Activated T-helper 17 cell treated with anti-CD3 and anti-CD28 coated beads, Interleukin-2, amount 50 U/mL, for 72 hours (primary cell): ENCODE measurements at regions not wholly inside any gene's neighbourhood (a gene's known extent, or its start where the extent isn't known, plus 50 kb on each side); places are given as distances from the start of the nearest gene placed in this dataset.
"Not testable (repeated sequence)": the region's sequence is repeated elsewhere in the genome, so short reads cannot be mapped to it uniquely, and the experiment has no call there.

ENCODE experiments used
- ATAC-seq: fragments of 150-1000 bp; cut with Tn5 transposase; replicated peaks from 2 replicates; pipeline ENCODE4 v1.10.0; 2021; ENCODE audit warnings: mild to moderate bottlenecking, moderate library complexity
- H3K27ac Mint-ChIP-seq: one replicate; pipeline ENCODE4 v1.8.0; 2022; ENCODE audit warnings: mixed read lengths
- H3K27me3 Mint-ChIP-seq: one replicate; pipeline ENCODE4 v1.8.0; 2022; ENCODE audit warnings: mixed read lengths
- H3K36me3 Mint-ChIP-seq: one replicate; pipeline ENCODE4 v1.8.0; 2022; ENCODE audit warnings: low read depth, mild to moderate bottlenecking, mixed read lengths
- H3K4me1 Mint-ChIP-seq: one replicate; pipeline ENCODE4 v1.8.0; 2022; ENCODE audit warnings: mixed read lengths
- H3K4me3 Mint-ChIP-seq: one replicate; pipeline ENCODE4 v1.8.0; 2022; ENCODE audit warnings: mild to moderate bottlenecking, mixed read lengths
- H3K9me3 Mint-ChIP-seq: one replicate; pipeline ENCODE4 v1.8.0; 2022; ENCODE audit warnings: mixed read lengths

DNA sequence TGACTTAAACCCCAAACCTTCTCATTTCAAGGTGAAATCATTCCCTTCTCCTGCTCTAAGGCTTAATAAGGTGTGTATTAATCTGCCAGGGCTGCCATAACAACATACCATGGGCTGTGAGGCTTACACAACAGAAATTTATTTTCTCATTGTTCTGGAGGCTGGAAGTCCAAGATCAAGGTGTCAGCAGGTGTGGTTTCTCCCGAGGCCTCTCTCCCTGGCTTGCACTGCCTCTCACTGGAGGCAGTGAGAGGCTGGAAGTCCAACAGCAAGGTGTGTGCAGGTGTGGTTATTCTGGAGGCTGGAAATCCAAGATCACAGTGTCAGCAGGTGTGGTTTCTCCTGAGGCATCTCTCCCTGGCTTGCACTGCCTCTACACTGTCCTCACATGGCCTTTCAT, 280.3 kb upstream of the TUT7 start:
- Mint-ChIP-seq H3K27me3 (peaks cover 16% of the 10 kb centered on the region), H3K4me1 (no peaks in the 10 kb centered on the region), H3K27ac (no peak overlapping the region), H3K36me3 (no peaks in the 10 kb centered on the region), H3K4me3 (no peak overlapping the region), H3K9me3 (no peaks in the 10 kb centered on the region)
- no peak for ATAC-seq

DNA sequence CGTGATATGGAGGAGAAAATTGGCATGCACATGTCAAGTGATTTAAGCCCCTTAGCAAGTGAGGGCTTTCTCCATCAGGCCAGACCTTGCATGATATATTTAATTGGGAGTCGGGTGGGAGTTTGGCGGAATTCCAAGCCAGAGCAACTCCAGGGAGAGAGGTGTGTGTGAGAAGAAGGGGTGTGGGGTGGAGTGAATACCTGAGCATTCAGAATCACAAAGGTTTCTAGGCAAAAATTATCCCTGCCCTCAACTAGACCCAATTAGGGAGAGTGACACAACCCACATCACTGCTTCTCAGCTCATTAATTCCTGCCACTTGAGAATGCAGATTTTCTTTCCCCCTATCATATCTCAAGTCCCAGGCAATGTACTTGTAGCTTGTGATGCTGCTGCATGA, 279.7 kb upstream of the TUT7 start:
- no peaks in the 10 kb centered on the region for H3K4me1 Mint-ChIP-seq
- H3K27me3 Mint-ChIP-seq, result peaks cover 16% of the 10 kb centered on the region
- H3K4me3 Mint-ChIP-seq, result no peak overlapping the region
- ATAC-seq, result no peak
- H3K9me3 Mint-ChIP-seq, result no peaks in the 10 kb centered on the region
- no peaks in the 10 kb centered on the region for H3K36me3 Mint-ChIP-seq
- no peak overlapping the region for H3K27ac Mint-ChIP-seq

DNA sequence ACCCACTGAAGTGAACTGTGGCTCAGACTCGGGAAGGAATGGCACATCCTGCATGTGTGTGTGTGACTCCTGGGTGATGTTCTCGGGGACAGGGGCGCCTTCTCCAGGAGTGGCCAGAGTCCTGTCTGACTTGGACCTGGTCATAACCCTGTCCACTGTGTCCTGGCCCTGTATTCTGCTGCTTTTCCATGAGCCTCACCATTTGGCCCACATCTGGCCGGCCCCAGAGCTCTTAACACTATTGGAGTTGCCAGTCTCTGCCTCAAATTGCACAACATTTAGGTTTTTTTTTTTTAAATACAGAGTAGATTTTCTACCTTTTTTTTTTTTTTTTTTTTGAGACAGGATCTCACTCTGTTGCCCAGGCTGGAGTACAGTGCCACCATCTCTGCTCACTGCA, 278.3 kb upstream of the TUT7 start:
- no peak overlapping the region for H3K27ac Mint-ChIP-seq
- peaks cover 15% of the 10 kb centered on the region for H3K27me3 Mint-ChIP-seq
- no peak for ATAC-seq
- no peak overlapping the region for H3K4me3 Mint-ChIP-seq
- no peaks in the 10 kb centered on the region for H3K4me1 Mint-ChIP-seq
- no peaks in the 10 kb centered on the region for H3K36me3 Mint-ChIP-seq
- H3K9me3 Mint-ChIP-seq, result no peaks in the 10 kb centered on the region

DNA sequence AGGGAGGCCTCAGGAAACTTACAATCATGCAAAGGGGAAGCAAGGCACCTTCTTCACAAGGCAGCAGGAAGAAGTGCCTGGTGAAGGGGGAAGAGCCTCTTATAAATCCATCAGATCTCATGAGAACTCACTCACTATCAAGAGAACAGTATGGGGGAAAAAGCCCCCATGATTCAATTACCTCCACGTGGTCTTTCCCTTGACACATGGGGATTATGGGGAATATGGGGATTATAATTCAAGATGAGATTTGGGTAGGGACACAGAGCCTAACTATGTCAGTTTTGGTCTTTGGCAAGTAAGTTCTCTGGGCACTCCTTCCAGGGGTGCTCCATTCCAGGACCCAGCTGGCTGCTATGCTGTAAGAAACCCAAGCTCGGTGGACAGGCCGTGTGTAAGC, 275.3 kb upstream of the TUT7 start:
- Mint-ChIP-seq H3K27me3 (peaks cover 6% of the 10 kb centered on the region), H3K36me3 (no peaks in the 10 kb centered on the region), H3K9me3 (no peaks in the 10 kb centered on the region), H3K27ac (no peak overlapping the region), H3K4me1 (no peaks in the 10 kb centered on the region), H3K4me3 (no peak overlapping the region)
- ATAC-seq, result no peak

DNA sequence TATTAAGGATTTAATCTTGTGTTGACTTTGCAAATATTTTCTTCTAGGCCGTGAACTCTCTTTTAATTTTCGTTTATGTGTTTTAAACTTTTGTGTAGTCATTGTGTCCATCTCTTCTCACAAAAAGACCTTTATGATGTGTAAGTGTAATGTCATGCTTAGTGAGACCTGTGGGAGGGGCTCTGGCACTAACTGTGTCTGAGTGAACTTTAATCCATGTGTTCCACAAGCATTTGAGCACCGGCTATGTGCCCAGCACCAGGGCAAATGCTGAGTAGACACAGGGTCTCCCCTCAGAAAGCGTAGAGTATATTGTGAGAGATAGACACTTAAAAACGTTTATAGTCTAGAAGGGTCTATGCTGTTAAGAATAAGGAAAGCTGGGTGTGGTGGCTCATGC, 272.6 kb upstream of the TUT7 start:
- Mint-ChIP-seq H3K36me3 (no peaks in the 10 kb centered on the region), H3K9me3 (no peaks in the 10 kb centered on the region), H3K27ac (no peak overlapping the region), H3K4me3 (no peak overlapping the region), H3K4me1 (no peaks in the 10 kb centered on the region), H3K27me3 (peaks cover under 1% of the 10 kb centered on the region)
- no peak for ATAC-seq

DNA sequence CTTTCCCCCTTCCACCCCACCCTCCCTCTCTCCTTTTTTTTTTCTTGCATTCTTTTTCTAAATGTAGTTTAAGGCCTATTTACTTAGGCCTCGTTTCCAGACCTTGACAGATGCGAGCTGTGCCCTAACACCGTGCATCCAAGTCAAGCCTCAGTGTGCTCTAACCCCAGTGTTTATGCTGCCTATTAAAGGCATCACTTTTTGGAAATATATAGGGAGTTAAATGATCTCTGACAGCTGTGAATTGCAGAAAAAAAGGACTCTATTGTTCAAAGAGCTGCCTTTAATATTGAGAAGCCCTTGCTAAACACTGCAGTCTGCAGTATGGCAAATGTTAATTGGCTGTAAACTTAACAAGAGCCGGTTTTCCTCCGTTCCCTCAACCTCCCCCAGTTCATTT, 270.4 kb upstream of the TUT7 start:
- no peaks in the 10 kb centered on the region for H3K27me3 Mint-ChIP-seq
- no peaks in the 10 kb centered on the region for H3K36me3 Mint-ChIP-seq
- no peak for ATAC-seq
- H3K9me3 Mint-ChIP-seq, result no peaks in the 10 kb centered on the region
- H3K4me1 Mint-ChIP-seq, result no peaks in the 10 kb centered on the region
- no peak overlapping the region for H3K27ac Mint-ChIP-seq
- no peak overlapping the region for H3K4me3 Mint-ChIP-seq

DNA sequence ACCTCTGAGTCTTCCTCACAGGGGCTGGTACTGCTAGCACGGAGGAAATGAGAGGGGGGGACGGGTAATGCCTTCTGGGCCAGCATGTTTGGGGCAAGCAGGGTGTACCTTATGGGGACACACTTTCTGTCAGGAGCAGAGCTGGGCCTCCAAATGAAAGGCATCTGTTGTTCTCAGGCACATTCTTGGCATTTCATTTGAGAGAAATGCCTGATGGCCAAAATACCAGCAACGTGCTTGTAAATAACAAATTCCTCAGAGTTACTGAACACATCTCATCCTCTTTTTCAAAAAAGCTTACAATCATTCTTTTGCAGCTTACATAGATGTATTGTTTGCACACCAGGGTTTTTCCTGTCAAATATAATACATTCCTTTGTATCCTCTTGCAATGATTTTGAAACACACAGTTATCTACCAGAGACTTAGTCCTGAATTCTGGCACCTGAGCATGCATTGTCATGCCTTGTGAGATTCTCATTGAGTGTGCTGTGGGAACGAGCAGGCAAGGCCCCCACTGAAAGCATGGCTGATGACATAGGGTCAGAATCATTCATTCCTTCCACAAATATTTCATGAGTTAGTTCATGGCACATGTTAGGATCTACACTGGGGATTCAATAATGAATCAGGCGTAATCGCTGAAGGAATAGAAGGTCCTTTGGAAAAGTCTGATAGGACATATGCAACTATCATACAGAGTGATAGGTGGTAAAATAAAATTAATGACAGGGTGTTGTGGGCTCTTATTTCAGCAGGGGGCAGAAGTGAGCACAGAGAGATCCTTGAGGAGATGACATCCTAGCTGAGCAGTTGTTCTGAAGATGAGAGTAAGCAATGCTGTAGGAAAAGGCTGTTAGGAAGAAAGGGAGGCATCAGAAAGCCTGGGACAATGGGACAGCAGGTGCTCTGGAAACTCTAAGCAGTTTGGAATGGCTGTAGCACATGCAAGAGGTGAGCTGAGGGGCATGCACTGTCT, 260.9 kb upstream of the TUT7 start:
- H3K27me3 Mint-ChIP-seq, result peaks cover 10% of the 10 kb centered on the region
- H3K36me3 Mint-ChIP-seq, result no peaks in the 10 kb centered on the region

DNA sequence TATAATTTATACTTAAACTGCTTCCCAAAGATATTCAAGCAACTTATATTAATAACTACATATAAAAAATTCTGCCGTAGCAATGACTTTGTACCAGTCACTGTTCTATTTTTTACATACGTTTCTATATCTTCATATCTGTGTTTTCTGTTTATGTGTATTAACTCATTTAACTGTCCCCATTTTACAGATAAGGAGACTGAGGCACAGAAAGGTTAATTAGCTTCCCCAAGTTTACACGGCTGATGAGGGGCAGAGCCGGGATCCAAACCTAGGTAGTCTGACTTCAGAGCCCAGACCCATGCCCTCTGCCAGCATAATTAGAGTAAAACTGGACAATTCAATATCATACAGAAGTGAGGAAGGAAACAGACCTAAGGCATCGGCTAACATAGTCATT, 259.7 kb upstream of the TUT7 start:
- Mint-ChIP-seq H3K27me3 (peaks cover 10% of the 10 kb centered on the region), H3K4me1 (no peaks in the 10 kb centered on the region), H3K4me3 (no peak overlapping the region), H3K36me3 (no peaks in the 10 kb centered on the region), H3K9me3 (no peaks in the 10 kb centered on the region), H3K27ac (no peak overlapping the region)
- no peak for ATAC-seq

More for the DNA sequence above, 260.9 kb upstream of the TUT7 start:
- no peak overlapping the region for H3K27ac Mint-ChIP-seq
- H3K4me1 Mint-ChIP-seq, result no peaks in the 10 kb centered on the region
- ATAC-seq, result no peak
- H3K9me3 Mint-ChIP-seq, result no peaks in the 10 kb centered on the region
- no peak overlapping the region for H3K4me3 Mint-ChIP-seq

DNA sequence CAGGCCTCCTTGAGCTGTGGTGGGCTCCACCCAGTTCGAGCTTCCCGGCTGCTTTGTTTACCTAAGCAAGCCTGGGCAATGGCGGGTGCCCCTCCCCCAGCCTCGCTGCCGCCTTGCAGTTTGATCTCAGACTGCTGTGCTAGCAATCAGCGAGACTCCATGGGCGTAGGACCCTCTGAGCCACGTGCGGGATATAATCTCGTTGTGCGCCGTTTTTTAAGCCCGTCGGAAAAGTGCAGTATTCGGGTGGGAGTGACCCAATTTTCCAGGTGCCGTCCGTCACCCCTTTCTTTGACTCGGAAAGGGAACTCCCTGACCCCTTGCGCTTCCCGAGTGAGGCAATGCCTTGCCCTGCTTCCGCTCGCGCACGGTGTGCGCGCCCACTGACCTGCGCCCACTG, 257.3 kb upstream of the TUT7 start:
- not testable (repeated sequence) for H3K27ac Mint-ChIP-seq, H3K36me3 Mint-ChIP-seq, H3K9me3 Mint-ChIP-seq, ATAC-seq, H3K4me3 Mint-ChIP-seq, H3K4me1 Mint-ChIP-seq
- H3K27me3 Mint-ChIP-seq, result peaks cover 10% of the 10 kb centered on the region

DNA sequence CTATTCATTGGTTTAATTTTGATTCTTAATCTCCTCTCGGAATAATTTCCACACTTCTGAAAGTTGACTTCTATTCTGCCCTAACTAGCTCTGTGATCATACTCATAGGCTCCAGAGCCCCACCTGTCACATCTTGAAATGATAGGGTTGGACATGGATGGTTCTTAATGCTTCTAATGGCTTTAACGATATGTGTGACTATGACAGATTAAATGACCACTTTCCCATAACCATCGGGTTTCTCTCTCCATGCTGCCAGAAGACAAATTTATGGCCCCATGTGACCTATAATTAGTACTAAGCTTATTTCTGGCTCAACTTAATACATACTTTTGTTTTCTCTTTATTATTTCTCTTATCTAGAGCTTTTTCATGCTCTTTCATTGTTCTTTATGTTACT, 251.1 kb upstream of the TUT7 start:
- Mint-ChIP-seq H3K9me3 (no peaks in the 10 kb centered on the region), H3K27ac (no peak overlapping the region), H3K36me3 (no peaks in the 10 kb centered on the region), H3K4me3 (no peak overlapping the region), H3K27me3 (peaks cover 7% of the 10 kb centered on the region), H3K4me1 (no peaks in the 10 kb centered on the region)
- no peak for ATAC-seq

DNA sequence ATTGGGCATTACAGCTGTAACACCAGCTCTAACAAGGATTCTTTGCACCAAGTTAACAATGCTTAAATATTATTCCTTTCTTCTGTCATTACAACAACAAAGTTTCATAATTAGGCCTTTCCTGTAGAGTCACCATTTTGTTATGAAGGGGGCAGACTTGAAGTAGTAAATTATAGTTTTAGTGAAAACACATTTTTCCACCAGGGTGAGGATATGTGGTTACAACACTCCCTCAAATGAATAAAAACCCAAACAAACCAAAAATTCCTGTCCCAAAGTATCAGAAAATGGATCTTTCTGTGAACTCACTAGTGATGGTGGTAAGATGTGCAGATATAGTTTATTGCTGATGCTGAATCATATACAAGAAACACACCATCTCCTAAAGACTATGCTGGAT, 250.5 kb upstream of the TUT7 start:
- no peaks in the 10 kb centered on the region for H3K36me3 Mint-ChIP-seq
- no peaks in the 10 kb centered on the region for H3K4me1 Mint-ChIP-seq
- H3K9me3 Mint-ChIP-seq, result no peaks in the 10 kb centered on the region
- no peak overlapping the region for H3K4me3 Mint-ChIP-seq
- no peak for ATAC-seq
- peaks cover 7% of the 10 kb centered on the region for H3K27me3 Mint-ChIP-seq
- H3K27ac Mint-ChIP-seq, result no peak overlapping the region

DNA sequence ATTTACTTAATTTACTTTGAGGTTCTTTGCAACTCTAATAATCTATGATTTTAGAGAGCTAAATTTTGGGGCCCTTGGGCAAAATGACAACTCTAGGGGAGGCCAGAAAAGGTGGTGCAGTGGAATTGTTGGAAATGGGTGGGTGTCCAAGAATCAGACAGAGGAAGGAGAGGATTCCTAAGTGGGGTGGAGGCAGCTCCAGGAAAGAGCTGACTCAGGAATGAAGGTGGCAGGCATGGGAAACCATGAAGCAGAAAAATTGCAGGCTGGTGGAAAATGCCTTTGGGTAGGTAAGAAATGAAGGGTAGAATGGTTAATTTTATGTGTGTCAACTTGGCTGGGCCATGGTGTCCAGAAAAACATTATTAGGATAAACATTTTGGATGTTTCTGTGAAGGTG, 248.5 kb upstream of the TUT7 start:
- no peaks in the 10 kb centered on the region for H3K9me3 Mint-ChIP-seq
- no peak overlapping the region for H3K27ac Mint-ChIP-seq
- H3K4me3 Mint-ChIP-seq, result no peak overlapping the region
- no peak for ATAC-seq
- H3K36me3 Mint-ChIP-seq, result no peaks in the 10 kb centered on the region
- H3K4me1 Mint-ChIP-seq, result no peaks in the 10 kb centered on the region
- H3K27me3 Mint-ChIP-seq, result peaks cover 7% of the 10 kb centered on the region

DNA sequence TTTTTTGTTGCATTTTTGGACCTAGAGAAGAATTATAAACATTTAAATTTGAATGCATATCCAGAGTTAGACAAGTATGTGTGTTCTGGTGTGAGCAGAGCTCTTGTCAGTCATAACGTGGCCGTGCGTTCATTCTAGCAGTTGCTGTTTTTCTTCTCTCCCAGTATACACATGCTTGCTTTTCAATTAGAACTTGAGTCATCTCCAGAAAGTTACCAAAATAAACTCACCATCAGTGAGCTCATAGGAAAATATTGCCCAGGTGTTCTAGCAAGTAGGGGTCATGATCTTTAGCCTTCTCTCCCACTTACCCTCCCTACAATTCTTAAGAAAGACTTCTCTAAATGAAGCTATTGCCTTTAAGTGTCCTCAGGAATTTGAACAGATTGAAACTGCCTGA, 247.5 kb upstream of the TUT7 start:
- no peak overlapping the region for H3K4me3 Mint-ChIP-seq
- ATAC-seq, result no peak

DNA sequence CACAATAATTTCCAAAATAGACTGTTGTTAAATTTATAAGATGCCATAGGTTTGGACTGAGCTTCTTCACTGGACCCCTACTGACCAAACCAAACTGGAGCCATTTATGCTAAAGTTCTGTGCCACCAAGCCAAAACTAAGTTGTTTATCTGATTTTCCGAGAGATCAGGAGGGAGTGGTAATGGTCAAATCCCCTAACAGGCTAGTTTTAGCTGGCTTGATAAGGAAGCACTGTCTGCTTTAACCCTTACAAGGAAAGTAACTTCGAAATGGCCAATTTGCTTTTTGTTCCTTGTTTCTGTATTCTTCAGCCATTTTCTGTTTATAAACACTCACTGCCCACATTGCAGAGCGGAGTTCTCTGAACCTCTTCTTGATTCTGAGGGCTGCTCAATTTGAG, 246.8 kb upstream of the TUT7 start:
- Mint-ChIP-seq H3K27me3 (peaks cover 12% of the 10 kb centered on the region), H3K27ac (no peak overlapping the region), H3K4me1 (no peaks in the 10 kb centered on the region), H3K4me3 (no peak overlapping the region), H3K36me3 (no peaks in the 10 kb centered on the region), H3K9me3 (no peaks in the 10 kb centered on the region)
- no peak for ATAC-seq

More for the DNA sequence above, 247.5 kb upstream of the TUT7 start:
- no peak overlapping the region for H3K27ac Mint-ChIP-seq
- H3K27me3 Mint-ChIP-seq, result peaks cover 7% of the 10 kb centered on the region
- no peaks in the 10 kb centered on the region for H3K36me3 Mint-ChIP-seq
- H3K4me1 Mint-ChIP-seq, result no peaks in the 10 kb centered on the region
- no peaks in the 10 kb centered on the region for H3K9me3 Mint-ChIP-seq

DNA sequence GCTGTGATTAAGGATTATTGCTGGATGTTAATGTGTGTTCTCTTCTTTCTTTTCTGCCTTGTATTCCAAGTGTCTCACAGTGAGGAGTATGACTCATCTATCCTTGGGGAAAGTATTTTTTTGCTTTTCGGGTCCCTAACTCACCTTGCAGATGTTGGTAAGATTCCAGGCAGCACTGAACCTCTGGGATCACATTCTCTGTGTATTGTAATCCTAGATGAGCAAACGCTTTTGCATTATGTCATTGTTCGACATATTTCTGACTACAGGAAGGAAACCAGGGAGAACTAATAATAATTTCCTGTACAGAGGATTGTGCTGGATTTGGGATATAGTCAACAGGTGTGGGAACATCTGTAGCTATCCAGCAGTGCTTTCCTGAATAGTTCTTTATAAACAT, 246.1 kb upstream of the TUT7 start:
- Mint-ChIP-seq H3K27me3 (peaks cover 12% of the 10 kb centered on the region), H3K4me3 (no peak overlapping the region), H3K27ac (no peak overlapping the region), H3K36me3 (no peaks in the 10 kb centered on the region), H3K4me1 (no peaks in the 10 kb centered on the region), H3K9me3 (no peaks in the 10 kb centered on the region)
- no peak for ATAC-seq
